ENCODE measurements at regions not wholly inside any gene's neighbourhood (a gene's known extent, or its start where the extent isn't known, plus 50 kb on each side); places are given as distances from the start of the nearest gene placed in this dataset.

GRCh38 chr1:60636946-60637345 is 445.4 kb upstream of the NFIA start:
- H3K36me3 Mint-ChIP-seq (ENCODE audit: unreplicated experiment), result no peaks in the 10 kb centered on the region
- H3K4me3 Mint-ChIP-seq (ENCODE audit: unreplicated experiment), result no peak overlapping the region
- H3K27ac Mint-ChIP-seq (ENCODE audit: unreplicated experiment), result no peak overlapping the region
- H3K9me3 Mint-ChIP-seq (ENCODE audit: unreplicated experiment), result peaks cover 1% of the 10 kb centered on the region
- no peaks in the 10 kb centered on the region for H3K27me3 Mint-ChIP-seq (ENCODE audit: unreplicated experiment)
- TF ChIP-seq, protein P1, sequence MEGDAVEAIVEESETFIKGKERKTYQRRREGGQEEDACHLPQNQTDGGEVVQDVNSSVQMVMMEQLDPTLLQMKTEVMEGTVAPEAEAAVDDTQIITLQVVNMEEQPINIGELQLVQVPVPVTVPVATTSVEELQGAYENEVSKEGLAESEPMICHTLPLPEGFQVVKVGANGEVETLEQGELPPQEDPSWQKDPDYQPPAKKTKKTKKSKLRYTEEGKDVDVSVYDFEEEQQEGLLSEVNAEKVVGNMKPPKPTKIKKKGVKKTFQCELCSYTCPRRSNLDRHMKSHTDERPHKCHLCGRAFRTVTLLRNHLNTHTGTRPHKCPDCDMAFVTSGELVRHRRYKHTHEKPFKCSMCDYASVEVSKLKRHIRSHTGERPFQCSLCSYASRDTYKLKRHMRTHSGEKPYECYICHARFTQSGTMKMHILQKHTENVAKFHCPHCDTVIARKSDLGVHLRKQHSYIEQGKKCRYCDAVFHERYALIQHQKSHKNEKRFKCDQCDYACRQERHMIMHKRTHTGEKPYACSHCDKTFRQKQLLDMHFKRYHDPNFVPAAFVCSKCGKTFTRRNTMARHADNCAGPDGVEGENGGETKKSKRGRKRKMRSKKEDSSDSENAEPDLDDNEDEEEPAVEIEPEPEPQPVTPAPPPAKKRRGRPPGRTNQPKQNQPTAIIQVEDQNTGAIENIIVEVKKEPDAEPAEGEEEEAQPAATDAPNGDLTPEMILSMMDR (IDR thresholded peaks at IDR 0.05; ENCODE audit: partially characterized antibody, unreplicated experiment), result no peak
- H3K4me1 Mint-ChIP-seq (ENCODE audit: low read depth, unreplicated experiment), result peaks cover 4% of the 10 kb centered on the region
- no peak for DNase-seq

GRCh38 chr1:60634106-60634505 is 448.3 kb upstream of the NFIA start:
- no peak for DNase-seq
- TF ChIP-seq, protein P1 (IDR thresholded peaks at IDR 0.05; ENCODE audit: partially characterized antibody, unreplicated experiment), result no peak
- no peaks in the 10 kb centered on the region for H3K27me3 Mint-ChIP-seq (ENCODE audit: unreplicated experiment)
- H3K4me3 Mint-ChIP-seq (ENCODE audit: unreplicated experiment), result no peak overlapping the region
- H3K36me3 Mint-ChIP-seq (ENCODE audit: unreplicated experiment), result no peaks in the 10 kb centered on the region
- H3K4me1 Mint-ChIP-seq (ENCODE audit: low read depth, unreplicated experiment), result peaks cover 4% of the 10 kb centered on the region
- H3K27ac Mint-ChIP-seq (ENCODE audit: unreplicated experiment), result no peak overlapping the region
- H3K9me3 Mint-ChIP-seq (ENCODE audit: unreplicated experiment), result no peaks in the 10 kb centered on the region

DNA sequence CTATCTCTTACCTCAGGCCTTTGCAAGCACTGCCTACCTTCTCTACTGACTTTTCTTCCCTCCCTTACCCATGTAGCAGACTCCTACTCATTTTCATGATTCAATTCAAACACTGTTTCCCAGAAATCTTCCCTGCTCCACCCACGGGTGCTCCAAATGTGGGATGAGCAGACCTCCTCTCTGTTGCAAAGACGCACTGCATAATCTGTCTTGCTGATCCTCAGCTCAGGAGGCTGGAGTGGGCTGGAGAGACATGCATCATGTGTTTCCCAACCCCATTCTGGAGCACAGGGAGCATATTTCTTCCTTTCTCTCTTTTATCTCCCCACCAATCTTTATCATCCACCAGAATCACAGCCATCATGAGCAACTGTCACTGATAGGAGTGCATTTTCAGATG is 459.9 kb upstream of the NFIA start:
- no peak for DNase-seq
- no peaks in the 10 kb centered on the region for H3K27me3 Mint-ChIP-seq (ENCODE audit: unreplicated experiment)
- TF ChIP-seq, protein P1 (IDR thresholded peaks at IDR 0.05; ENCODE audit: partially characterized antibody, unreplicated experiment), result no peak
- H3K9me3 Mint-ChIP-seq (ENCODE audit: unreplicated experiment), result no peaks in the 10 kb centered on the region
- H3K4me3 Mint-ChIP-seq (ENCODE audit: unreplicated experiment), result no peak overlapping the region
- H3K36me3 Mint-ChIP-seq (ENCODE audit: unreplicated experiment), result no peaks in the 10 kb centered on the region
- H3K27ac Mint-ChIP-seq (ENCODE audit: unreplicated experiment), result no peak overlapping the region
- H3K4me1 Mint-ChIP-seq (ENCODE audit: low read depth, unreplicated experiment), result no peaks in the 10 kb centered on the region

DNA sequence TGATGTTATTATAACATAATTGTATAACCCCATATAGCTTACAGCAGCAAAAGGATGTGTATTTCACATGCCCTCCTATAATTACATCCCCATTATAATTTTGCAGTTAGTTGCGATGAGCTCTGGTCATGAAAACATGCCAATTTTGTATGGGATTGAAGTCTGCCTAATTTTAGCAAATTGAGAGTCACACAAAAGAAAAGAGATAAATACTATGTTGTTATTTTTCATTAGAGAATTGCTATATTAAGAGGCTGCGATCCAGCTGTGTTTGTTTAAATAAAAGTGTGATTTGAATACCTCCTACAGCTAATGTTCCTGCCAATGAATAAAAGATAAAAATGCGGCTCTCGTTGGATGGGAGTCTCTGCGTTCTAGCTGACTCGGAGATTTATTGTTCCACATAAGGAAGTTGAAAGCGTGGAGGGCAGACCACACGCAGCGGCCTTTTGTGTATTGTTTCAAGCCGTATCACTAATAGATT is 461.0 kb upstream of the NFIA start:
- H3K4me3 Mint-ChIP-seq (ENCODE audit: unreplicated experiment), result no peak overlapping the region
- no peaks in the 10 kb centered on the region for H3K27me3 Mint-ChIP-seq (ENCODE audit: unreplicated experiment)
- H3K4me1 Mint-ChIP-seq (ENCODE audit: low read depth, unreplicated experiment), result no peaks in the 10 kb centered on the region
- H3K27ac Mint-ChIP-seq (ENCODE audit: unreplicated experiment), result no peak overlapping the region
- no peaks in the 10 kb centered on the region for H3K9me3 Mint-ChIP-seq (ENCODE audit: unreplicated experiment)
- DNase-seq, result no peak
- TF ChIP-seq, protein P1 (IDR thresholded peaks at IDR 0.05; ENCODE audit: partially characterized antibody, unreplicated experiment), result no peak
- H3K36me3 Mint-ChIP-seq (ENCODE audit: unreplicated experiment), result no peaks in the 10 kb centered on the region

- H3K4me3 Mint-ChIP-seq (ENCODE audit: unreplicated experiment), result no peak overlapping the region
- TF ChIP-seq, protein P1 (IDR thresholded peaks at IDR 0.05; ENCODE audit: partially characterized antibody, unreplicated experiment), result no peak
- H3K4me1 Mint-ChIP-seq (ENCODE audit: low read depth, unreplicated experiment), result no peaks in the 10 kb centered on the region
- no peaks in the 10 kb centered on the region for H3K9me3 Mint-ChIP-seq (ENCODE audit: unreplicated experiment)
- no peak for DNase-seq
- H3K36me3 Mint-ChIP-seq (ENCODE audit: unreplicated experiment), result no peaks in the 10 kb centered on the region
- no peak overlapping the region for H3K27ac Mint-ChIP-seq (ENCODE audit: unreplicated experiment)
- H3K27me3 Mint-ChIP-seq (ENCODE audit: unreplicated experiment), result no peaks in the 10 kb centered on the region
These were observed 462.3 kb upstream of the NFIA start for GRCh38 chr1:60620087-60620486.

All from glutamatergic neuron (in vitro differentiated cells).